ENCODE measurements at regions not wholly inside any gene's neighbourhood (a gene's known extent, or its start where the extent isn't known, plus 50 kb on each side); places are given as distances from the start of the nearest gene placed in this dataset.

GRCh38 chr18:21958707-21959450 is 210.5 kb upstream of the GATA6 start:
- TF ChIP-seq REST (IDR thresholded peaks at IDR 0.05; ENCODE audit: insufficient replicate concordance, low read depth) (no peak), GABPA (IDR thresholded peaks at IDR 0.05; ENCODE audit: low read depth) (no peak), SPI1 (IDR thresholded peaks at IDR 0.05; ENCODE audit: borderline replicate concordance, low read depth) (no peak), CTCF (IDR thresholded peaks at IDR 0.05; ENCODE audit: insufficient read depth, low read length) (no peak), POLR2AphosphoS5 (IDR thresholded peaks at IDR 0.05; ENCODE audit: low read depth) (no peak)
- Histone ChIP-seq H3K27me3 (ENCODE audit: insufficient read depth, poor library complexity, severe bottlenecking) (no peaks in the 10 kb centered on the region), H3K27ac (replicated peaks) (no peak overlapping the region), H3K4me3 (replicated peaks; ENCODE audit: insufficient read depth, low read length) (no peak overlapping the region)
- DNase-seq (ENCODE audit: low read depth in 1 of 2, low spot score in 1 of 2), result no peak

- Histone ChIP-seq H3K4me3 (replicated peaks; ENCODE audit: insufficient read depth, low read length) (no peak overlapping the region), H3K27ac (replicated peaks) (no peak overlapping the region), H3K27me3 (ENCODE audit: insufficient read depth, poor library complexity, severe bottlenecking) (no peaks in the 10 kb centered on the region)
- TF ChIP-seq POLR2AphosphoS5 (IDR thresholded peaks at IDR 0.05; ENCODE audit: low read depth) (no peak), CTCF (IDR thresholded peaks at IDR 0.05; ENCODE audit: insufficient read depth, low read length) (no peak), SPI1 (IDR thresholded peaks at IDR 0.05; ENCODE audit: borderline replicate concordance, low read depth) (no peak), GABPA (IDR thresholded peaks at IDR 0.05; ENCODE audit: low read depth) (no peak), REST (IDR thresholded peaks at IDR 0.05; ENCODE audit: insufficient replicate concordance, low read depth) (no peak)
- no peak for DNase-seq (ENCODE audit: low read depth in 1 of 2, low spot score in 1 of 2)
Observed at GRCh38 chr18:21960189-21960588, 209.2 kb upstream of the GATA6 start.

GRCh38 chr18:21963336-21963735 is 206.1 kb upstream of the GATA6 start:
- no peaks in the 10 kb centered on the region for H3K27me3 ChIP-seq (ENCODE audit: insufficient read depth, poor library complexity, severe bottlenecking)
- H3K4me3 ChIP-seq (replicated peaks; ENCODE audit: insufficient read depth, low read length), result no peak overlapping the region
- DNase-seq (ENCODE audit: low read depth in 1 of 2, low spot score in 1 of 2), result no peak
- H3K27ac ChIP-seq (replicated peaks), result no peak overlapping the region
- no peak for TF ChIP-seq GABPA (IDR thresholded peaks at IDR 0.05; ENCODE audit: low read depth)
- no peak for TF ChIP-seq POLR2AphosphoS5 (IDR thresholded peaks at IDR 0.05; ENCODE audit: low read depth)
- TF ChIP-seq CTCF (IDR thresholded peaks at IDR 0.05; ENCODE audit: insufficient read depth, low read length), result no peak
- TF ChIP-seq SPI1 (IDR thresholded peaks at IDR 0.05; ENCODE audit: borderline replicate concordance, low read depth), result no peak
- TF ChIP-seq REST (IDR thresholded peaks at IDR 0.05; ENCODE audit: insufficient replicate concordance, low read depth), result no peak

Measured in HL-60 (cell line).